HepG2 (cell line): ENCODE measurements at regions not wholly inside any gene's neighbourhood (a gene's known extent, or its start where the extent isn't known, plus 50 kb on each side); places are given as distances from the start of the nearest gene placed in this dataset.

ENCODE experiments used
- ATAC-seq: fragments of 200-7000 bp; cut with Tn5 transposase; 3 replicates; pipeline ENCODE4 v1.9.1; 2020; ENCODE audit warnings: mild to moderate bottlenecking, moderate library complexity
- BruUV-seq: library from RNA; stranded (reverse); fragments of 400-500 nt; replicated peaks from 2 replicates; lab custom pipeline; 2021; lab: Mats Ljungman, UMichigan
- CTCF ChIA-PET: fragments of 300-600 bp; formaldehyde crosslinking; extraction: SDS; loops from one replicate; lab custom pipeline; 2021; ENCODE audit warnings: low total read pairs, inconsistent platforms, low intra/inter-chr PET ratio; lab: Yijun Ruan, JAX
- POLR2A ChIA-PET: fragments of 350-600 bp; sonication (Branson Sonifier 250); formaldehyde crosslinking; loops from one replicate; lab custom pipeline; 2020; ENCODE audit warnings: antibody characterized with exemption, inconsistent platforms; lab: Yijun Ruan, JAX
- DNase-seq: peaks from one replicate; pipeline ENCODE4 v3.0.0-alpha.2; 2015; ENCODE audit warnings: low spot score
- FAIRE-seq: peaks from 3 replicates; lab custom pipeline; 2011; peaks lifted over from hg19 to GRCh38; lab: Jason Lieb, UNC
- H2AFZ ChIP-seq: one replicate; pipeline ENCODE4 v1.6.1; 2011; ENCODE audit warnings: low read length, inconsistent platforms
- H3K27ac ChIP-seq: fragments of 300-600 bp; 3 replicates; pipeline ENCODE4 v1.8.0; 2011; ENCODE audit warnings: mixed run types, mild to moderate bottlenecking, mixed read lengths, low read length, inconsistent platforms; ENCODE audit not compliant: insufficient read depth; ENCODE audit errors: extremely low read length
- H3K27me3 ChIP-seq, 2 experiments: fragments of 200-600 bp in 1 of 2; 2 replicates in 1 of 2; 3 replicates in 1 of 2; pipeline versions ENCODE4 v1.6.0 to v1.8.0; 2011; ENCODE audit warnings: low read length in 2 of 2, mild to moderate bottlenecking in 2 of 2, moderate library complexity in 2 of 2, inconsistent platforms in 1 of 2; ENCODE audit not compliant: insufficient read depth in 2 of 2, control insufficient read depth in 1 of 2
- H3K36me3 ChIP-seq, 2 experiments: fragments of 200-600 bp in 1 of 2; replicated peaks in 1 of 2; 2 replicates in 1 of 2; 3 replicates in 1 of 2; pipeline versions ENCODE4 v1.5.1 to v1.8.0; 2011; ENCODE audit warnings: low read length in 2 of 2, inconsistent platforms in 1 of 2; ENCODE audit not compliant: insufficient read depth in 2 of 2, control insufficient read depth in 1 of 2
- H3K4me1 ChIP-seq: 2 replicates; pipeline ENCODE4 v1.5.1; 2012; ENCODE audit warnings: low read length, inconsistent platforms; ENCODE audit not compliant: insufficient read depth
- H3K4me2 ChIP-seq: 2 replicates; pipeline ENCODE4 v1.6.0; 2011; ENCODE audit warnings: low read depth, low read length, inconsistent platforms
- H3K4me3 ChIP-seq, 3 experiments: fragments of 200-600 bp in 1 of 3; sonication (generic), shearing (Covaris generic) in 1 of 3; replicated peaks in 1 of 3; 2 replicates each; pipeline ENCODE4 v1.5.1; 2011 to 2016; ENCODE audit warnings: low read length in 3 of 3, inconsistent platforms in 2 of 3, low read depth in 2 of 3, mild to moderate bottlenecking in 2 of 3, control low read depth in 1 of 3, mixed read lengths in 1 of 3; ENCODE audit not compliant: insufficient read depth in 1 of 3
- H3K79me2 ChIP-seq: one replicate; pipeline ENCODE4 v1.6.1; 2011; ENCODE audit warnings: low read length, inconsistent platforms; ENCODE audit not compliant: insufficient read depth
- H3K9ac ChIP-seq: 2 replicates; pipeline ENCODE4 v1.6.0; 2011; ENCODE audit warnings: mild to moderate bottlenecking, low read depth, low read length, inconsistent platforms; ENCODE audit not compliant: insufficient read depth
- H3K9me3 ChIP-seq: 2 replicates; pipeline ENCODE4 v1.5.1; 2012; ENCODE audit warnings: mild to moderate bottlenecking, low read length
- H4K20me1 ChIP-seq: 2 replicates; pipeline ENCODE4 v1.6.0; 2011; ENCODE audit warnings: inconsistent platforms, mild to moderate bottlenecking, low read length, moderate library complexity; ENCODE audit not compliant: insufficient read depth
- ERF ChIP-seq: IDR thresholded peaks from 2 replicates; pipeline ENCODE4 v1.6.1; 2018; ENCODE audit warnings: missing biosample characterization, missing genetic modification reagents
- GTF2F1 ChIP-seq: fragments of 150-350 bp; IDR thresholded peaks from 2 replicates; pipeline ENCODE4 v1.6.1; 2014; ENCODE audit warnings: low read length
- HOXA7 ChIP-seq: sonication (generic); formaldehyde crosslinking; IDR thresholded peaks from 2 replicates; pipeline ENCODE4 v1.8.1; 2022; ENCODE audit warnings: mild to moderate bottlenecking, missing genetic modification reagents, moderate library complexity
- KDM1A ChIP-seq: IDR thresholded peaks from 2 replicates; pipeline ENCODE4 v1.6.1; 2016; ENCODE audit warnings: missing compliant biosample characterization
- SKI ChIP-seq: fragments of 450-650 bp; IDR thresholded peaks from one replicate; pipeline ENCODE4 v1.6.1; 2018; ENCODE audit warnings: mild to moderate bottlenecking; ENCODE audit not compliant: partially characterized antibody
- SOX13 ChIP-seq, 3 experiments: fragments of 450-650 bp in 1 of 3; sonication (generic) in 1 of 3; formaldehyde crosslinking in 1 of 3; IDR thresholded peaks in 2 of 3; conservative IDR thresholded peaks in 1 of 3; 2 replicates each; pipeline versions ENCODE4 v1.5.0 to v1.6.1; 2016 to 2020; ENCODE audit warnings: antibody characterized with exemption in 1 of 3, mild to moderate bottlenecking in 1 of 3, missing compliant biosample characterization in 1 of 3, missing genetic modification reagents in 1 of 3, moderate library complexity in 1 of 3
- WGBS: methylation state at CpG from one replicate; pipeline ENCODE4 v1.1.6; 2017; ENCODE audit warnings: low lambda C conversion rate; 5-methylcytosine and 5-hydroxymethylcytosine counted together
- in situ Hi-C: cut with HindIII; loops from 2 replicates; pipeline ENCODE4 v1.10.0; 2017; ENCODE audit warnings: low pct_unique_long_range_greater_than_20kb; ENCODE audit not compliant: extremely low pct_ligation_motif_present
- intact Hi-C: fragments of 100-400 bp; cut with micrococcal nuclease; formaldehyde crosslinking; loops from one replicate; pipeline ENCODE4 v1.10.0; 2022; ENCODE audit not compliant: unreplicated experiment
- TF ChIP-seq, protein P1 (sequence below): IDR thresholded peaks from 2 replicates; pipeline ENCODE4 v1.6.1; 2018; ENCODE audit warnings: missing genetic modification reagents, mild to moderate bottlenecking, missing compliant biosample characterization
- TF ChIP-seq, protein P2 (sequence below): sonication (generic); formaldehyde crosslinking; conservative IDR thresholded peaks from 2 replicates; pipeline ENCODE4 v1.5.0; 2020; ENCODE audit warnings: missing genetic modification reagents

- peaks cover 25% of the 10 kb centered on the region for H3K4me1 ChIP-seq
- ChIA-PET CTCF (no interaction called here), POLR2A (no interaction called here)
- H3K79me2 ChIP-seq: no peaks in the 10 kb centered on the region
- no peak overlapping the region for H3K4me2 ChIP-seq
- TF ChIP-seq GTF2F1 (no peak), SKI (no peak), ERF (CRISPR knock-in tag) (no peak), HOXA7 (CRISPR knock-in tag) (no peak), KDM1A (CRISPR knock-in tag) (no peak), SOX13 (IDR thresholded peaks at IDR 0.05) (no peak), SOX13 (CRISPR knock-in tag; conservative IDR thresholded peaks at IDR 0.05 in 1 of 2, IDR thresholded peaks at IDR 0.05 in 1 of 2) (no peak)
- TF ChIP-seq, protein P1, sequence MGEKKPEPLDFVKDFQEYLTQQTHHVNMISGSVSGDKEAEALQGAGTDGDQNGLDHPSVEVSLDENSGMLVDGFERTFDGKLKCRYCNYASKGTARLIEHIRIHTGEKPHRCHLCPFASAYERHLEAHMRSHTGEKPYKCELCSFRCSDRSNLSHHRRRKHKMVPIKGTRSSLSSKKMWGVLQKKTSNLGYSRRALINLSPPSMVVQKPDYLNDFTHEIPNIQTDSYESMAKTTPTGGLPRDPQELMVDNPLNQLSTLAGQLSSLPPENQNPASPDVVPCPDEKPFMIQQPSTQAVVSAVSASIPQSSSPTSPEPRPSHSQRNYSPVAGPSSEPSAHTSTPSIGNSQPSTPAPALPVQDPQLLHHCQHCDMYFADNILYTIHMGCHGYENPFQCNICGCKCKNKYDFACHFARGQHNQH (CRISPR knock-in tag): no peak
- TF ChIP-seq, protein P2, sequence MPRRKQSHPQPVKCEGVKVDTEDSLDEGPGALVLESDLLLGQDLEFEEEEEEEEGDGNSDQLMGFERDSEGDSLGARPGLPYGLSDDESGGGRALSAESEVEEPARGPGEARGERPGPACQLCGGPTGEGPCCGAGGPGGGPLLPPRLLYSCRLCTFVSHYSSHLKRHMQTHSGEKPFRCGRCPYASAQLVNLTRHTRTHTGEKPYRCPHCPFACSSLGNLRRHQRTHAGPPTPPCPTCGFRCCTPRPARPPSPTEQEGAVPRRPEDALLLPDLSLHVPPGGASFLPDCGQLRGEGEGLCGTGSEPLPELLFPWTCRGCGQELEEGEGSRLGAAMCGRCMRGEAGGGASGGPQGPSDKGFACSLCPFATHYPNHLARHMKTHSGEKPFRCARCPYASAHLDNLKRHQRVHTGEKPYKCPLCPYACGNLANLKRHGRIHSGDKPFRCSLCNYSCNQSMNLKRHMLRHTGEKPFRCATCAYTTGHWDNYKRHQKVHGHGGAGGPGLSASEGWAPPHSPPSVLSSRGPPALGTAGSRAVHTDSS (CRISPR knock-in tag): no peak
- H3K27ac ChIP-seq: no peak overlapping the region
- DNase-seq (no peak), ATAC-seq (no peak), FAIRE-seq (no peak)
- H3K36me3 ChIP-seq: no peaks in the 10 kb centered on the region
- 81% methylated on average over 6 of the region's 6 CpGs for WGBS
- peaks cover 14% of the 10 kb centered on the region for H3K9me3 ChIP-seq
- no peak overlapping the region for H2AFZ ChIP-seq
- no peak overlapping the region for H3K9ac ChIP-seq
- no peak overlapping the region for H3K4me3 ChIP-seq
- in situ Hi-C loops: no loop called here
- H3K27me3 ChIP-seq: no peaks in the 10 kb centered on the region
- BruUV-seq: no TSS peak
- no peaks in the 10 kb centered on the region for H4K20me1 ChIP-seq
- intact Hi-C loops: no loop called here
These were observed 51.0 kb upstream of the LPP start for GRCh38 chr3:188102861-188103547.
